Activated CD8-positive, alpha-beta memory T cell treated with anti-CD3 and anti-CD28 coated beads, Interleukin-2, amount 10 ng/mL, durations not matched to agents 7 days and 5 days (primary cell): ENCODE measurements at regions not wholly inside any gene's neighbourhood (a gene's known extent, or its start where the extent isn't known, plus 50 kb on each side); places are given as distances from the start of the nearest gene placed in this dataset.

Experiments used
- ATAC-seq: fragments of 150-1000 bp; cut with Tn5 transposase; one replicate; pipeline ENCODE4 v1.10.0; 2021; ENCODE audit warnings: moderate library complexity
- CTCF ChIA-PET: fragments of 350-600 bp; sonication (Branson Sonifier 250); formaldehyde crosslinking; loops from one replicate; lab custom pipeline; 2021; ENCODE audit warnings: antibody characterized with exemption; lab: Charles Lee
- DNase-seq: peaks from one replicate; pipeline ENCODE4 v3.0.0-alpha.2; 2020
- H3K27ac Mint-ChIP-seq: one replicate; pipeline ENCODE4 v1.8.0; 2021; ENCODE audit warnings: mild to moderate bottlenecking, mixed read lengths
- H3K27me3 Mint-ChIP-seq: one replicate; pipeline ENCODE4 v1.8.0; 2021; ENCODE audit warnings: mixed read lengths
- H3K36me3 Mint-ChIP-seq: one replicate; pipeline ENCODE4 v1.8.0; 2021; ENCODE audit warnings: mild to moderate bottlenecking, mixed read lengths
- H3K4me1 Mint-ChIP-seq: one replicate; pipeline ENCODE4 v1.8.0; 2021; ENCODE audit warnings: mixed read lengths
- H3K4me3 Mint-ChIP-seq: one replicate; pipeline ENCODE4 v1.8.0; 2021; ENCODE audit warnings: mild to moderate bottlenecking, moderate library complexity, mixed read lengths
- H3K9me3 Mint-ChIP-seq: one replicate; pipeline ENCODE4 v1.8.0; 2022; ENCODE audit warnings: low read depth, mixed read lengths

GRCh38 chr1:209443361-209443931 is 140.1 kb upstream of the CAMK1G start:
- Mint-ChIP-seq H3K4me1 (no peaks in the 10 kb centered on the region), H3K9me3 (no peaks in the 10 kb centered on the region), H3K27ac (no peak overlapping the region), H3K27me3 (peaks cover 13% of the 10 kb centered on the region), H3K36me3 (no peaks in the 10 kb centered on the region), H3K4me3 (no peak overlapping the region)
- no peak for DNase-seq
- CTCF ChIA-PET: no interaction called here
- no peak for ATAC-seq

DNA sequence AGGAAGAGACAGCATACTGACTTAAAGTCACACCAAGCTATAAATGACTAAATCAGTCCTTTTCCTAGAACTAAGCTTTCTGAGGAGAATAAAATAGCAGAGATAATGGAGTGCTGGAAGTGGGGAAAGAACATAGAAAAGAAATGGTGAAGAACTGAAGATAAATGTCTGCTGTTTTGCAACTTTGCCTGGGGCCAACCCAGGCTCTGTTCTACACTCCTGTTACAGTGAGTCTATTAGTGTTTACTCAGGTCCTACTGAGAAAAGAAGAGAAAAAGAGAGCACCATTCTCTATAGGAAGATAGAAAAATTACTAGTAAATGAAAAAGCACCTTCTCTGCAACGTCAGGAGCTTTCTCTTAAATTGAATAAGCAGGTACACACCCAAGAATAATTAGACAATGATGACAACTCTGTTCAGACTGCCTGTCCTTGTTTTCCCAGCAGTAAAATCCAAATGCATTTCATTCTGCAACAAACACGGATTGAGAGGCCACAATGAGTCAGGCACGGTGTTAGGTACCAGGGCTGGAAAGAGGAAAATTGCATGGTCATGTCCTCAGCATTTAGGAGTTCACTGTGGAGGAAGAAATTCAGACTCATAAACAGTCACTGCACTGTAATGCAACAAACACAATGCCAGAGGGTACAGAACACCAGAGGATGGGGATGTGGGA is 139.4 kb upstream of the CAMK1G start:
- CTCF ChIA-PET: no interaction called here
- Mint-ChIP-seq H3K4me1 (no peaks in the 10 kb centered on the region), H3K27ac (no peak overlapping the region), H3K4me3 (no peak overlapping the region), H3K36me3 (no peaks in the 10 kb centered on the region), H3K27me3 (peaks cover 8% of the 10 kb centered on the region), H3K9me3 (no peaks in the 10 kb centered on the region)
- DNase-seq (no peak), ATAC-seq (no peak)

- Mint-ChIP-seq H3K27ac (no peak overlapping the region), H3K4me1 (no peaks in the 10 kb centered on the region), H3K27me3 (peaks cover 5% of the 10 kb centered on the region), H3K9me3 (no peaks in the 10 kb centered on the region), H3K36me3 (no peaks in the 10 kb centered on the region), H3K4me3 (no peak overlapping the region)
- CTCF ChIA-PET: no interaction called here
- ATAC-seq: no peak
- no peak for DNase-seq
Observed at GRCh38 chr1:209444961-209445360, 138.6 kb upstream of the CAMK1G start.

DNA sequence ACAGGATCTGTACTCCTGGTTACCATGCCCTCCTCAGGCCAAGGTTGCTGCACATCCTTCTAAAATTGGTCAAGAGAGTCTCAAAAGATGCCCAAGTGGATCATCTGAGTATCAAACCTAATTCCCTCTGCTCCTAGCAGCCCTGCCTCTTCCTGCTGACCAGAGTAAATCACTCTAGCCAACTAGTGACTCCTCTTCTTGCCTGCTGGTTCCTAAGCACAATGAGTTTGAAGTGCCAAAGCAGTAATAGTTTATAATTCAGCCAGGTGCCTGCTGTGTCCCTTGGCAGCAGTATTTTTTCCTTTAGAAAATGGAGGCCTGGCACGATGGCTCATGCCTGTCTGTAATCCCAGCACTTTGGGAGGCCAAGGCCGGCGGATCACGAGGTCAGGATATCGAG is 137.9 kb upstream of the CAMK1G start:
- Mint-ChIP-seq H3K9me3 (no peaks in the 10 kb centered on the region), H3K27ac (no peak overlapping the region), H3K27me3 (peaks cover 4% of the 10 kb centered on the region), H3K4me3 (no peak overlapping the region), H3K36me3 (no peaks in the 10 kb centered on the region), H3K4me1 (no peaks in the 10 kb centered on the region)
- DNase-seq: no peak
- CTCF ChIA-PET: no interaction called here
- ATAC-seq: no peak

GRCh38 chr1:209446356-209446755 is 137.2 kb upstream of the CAMK1G start:
- Mint-ChIP-seq H3K4me3 (no peak overlapping the region), H3K27ac (no peak overlapping the region), H3K9me3 (no peaks in the 10 kb centered on the region), H3K4me1 (no peaks in the 10 kb centered on the region), H3K36me3 (no peaks in the 10 kb centered on the region), H3K27me3 (no peaks in the 10 kb centered on the region)
- ATAC-seq: no peak
- no peak for DNase-seq
- CTCF ChIA-PET: no interaction called here

DNA sequence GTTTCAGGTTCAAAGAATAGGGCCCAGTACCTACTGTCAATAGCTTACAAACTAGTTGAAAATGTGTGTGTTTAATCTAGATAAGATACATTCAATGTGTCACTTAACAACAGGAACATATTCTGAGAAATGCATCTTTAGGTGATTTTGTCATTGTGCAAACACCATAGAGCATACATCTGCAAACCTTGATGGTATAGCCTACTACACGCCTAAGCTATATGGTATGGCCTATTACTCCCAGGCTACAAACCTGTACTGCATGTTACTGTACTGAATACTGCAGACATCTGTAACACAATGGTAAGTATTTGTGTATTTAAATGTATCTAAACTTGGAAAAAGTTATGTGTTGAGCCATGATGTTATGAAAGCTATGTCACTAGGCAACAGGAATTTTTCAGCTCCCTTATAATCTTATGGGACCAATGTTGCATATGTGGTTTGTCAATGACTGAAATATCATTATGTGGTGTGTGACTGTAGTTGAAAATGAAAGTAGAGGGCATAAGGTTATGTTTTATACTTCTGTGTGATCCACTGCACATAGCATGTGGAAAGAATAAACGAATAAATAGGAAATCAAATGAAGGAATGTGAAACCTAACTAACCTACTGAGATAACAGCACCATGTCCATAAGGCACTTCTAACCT is 129.0 kb upstream of the CAMK1G start:
- ATAC-seq: no peak
- CTCF ChIA-PET: no interaction called here
- no peak for DNase-seq
- no peaks in the 10 kb centered on the region for H3K36me3 Mint-ChIP-seq
- H3K9me3 Mint-ChIP-seq: no peaks in the 10 kb centered on the region
- H3K27ac Mint-ChIP-seq: no peak overlapping the region
- no peak overlapping the region for H3K4me3 Mint-ChIP-seq
- H3K4me1 Mint-ChIP-seq: no peaks in the 10 kb centered on the region
- H3K27me3 Mint-ChIP-seq: peaks cover 15% of the 10 kb centered on the region

GRCh38 chr1:209455145-209455544 is 128.4 kb upstream of the CAMK1G start:
- Mint-ChIP-seq H3K4me3 (no peak overlapping the region), H3K4me1 (no peaks in the 10 kb centered on the region), H3K27me3 (peaks cover 15% of the 10 kb centered on the region), H3K36me3 (no peaks in the 10 kb centered on the region), H3K9me3 (no peaks in the 10 kb centered on the region), H3K27ac (no peak overlapping the region)
- ATAC-seq: no peak
- DNase-seq: no peak
- CTCF ChIA-PET: no interaction called here

DNA sequence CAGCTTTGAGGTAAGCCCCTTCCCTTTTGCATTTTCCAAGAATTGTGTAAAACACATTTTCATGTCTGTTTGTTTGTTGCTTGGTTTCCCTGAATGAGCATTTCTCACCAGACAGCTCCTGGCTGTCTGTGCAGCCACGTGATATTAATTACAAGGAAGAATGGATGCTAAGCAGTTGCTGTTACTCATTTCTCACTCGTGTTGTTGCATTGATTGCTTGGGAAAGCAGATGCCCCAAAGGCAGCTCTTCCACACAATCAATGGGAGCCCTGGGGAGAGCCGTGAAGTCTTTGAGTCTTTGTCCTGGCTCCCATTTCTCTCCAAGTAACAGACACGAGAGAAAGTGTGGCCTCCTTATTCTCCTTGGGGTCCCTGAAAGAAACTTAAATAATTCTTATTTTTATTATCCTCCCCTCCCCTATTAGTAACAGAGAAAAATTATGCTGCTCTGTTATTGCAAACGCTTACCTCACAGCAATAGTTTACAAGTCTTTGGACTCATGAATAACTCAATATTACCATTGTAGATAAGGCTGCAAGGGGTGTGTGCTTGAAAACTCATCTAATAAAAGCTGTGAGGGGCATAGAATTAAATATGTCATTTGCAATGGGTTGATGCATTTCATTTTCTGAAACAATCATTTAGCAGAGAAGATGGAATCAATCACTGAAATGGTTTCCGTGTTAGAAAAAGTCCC is 127.7 kb upstream of the CAMK1G start:
- no peak overlapping the region for H3K27ac Mint-ChIP-seq
- H3K9me3 Mint-ChIP-seq: no peaks in the 10 kb centered on the region
- H3K27me3 Mint-ChIP-seq: peaks cover 15% of the 10 kb centered on the region
- no peaks in the 10 kb centered on the region for H3K36me3 Mint-ChIP-seq
- CTCF ChIA-PET: no interaction called here
- no peaks in the 10 kb centered on the region for H3K4me1 Mint-ChIP-seq
- no peak overlapping the region for H3K4me3 Mint-ChIP-seq
- DNase-seq (no peak), ATAC-seq (no peak)

DNA sequence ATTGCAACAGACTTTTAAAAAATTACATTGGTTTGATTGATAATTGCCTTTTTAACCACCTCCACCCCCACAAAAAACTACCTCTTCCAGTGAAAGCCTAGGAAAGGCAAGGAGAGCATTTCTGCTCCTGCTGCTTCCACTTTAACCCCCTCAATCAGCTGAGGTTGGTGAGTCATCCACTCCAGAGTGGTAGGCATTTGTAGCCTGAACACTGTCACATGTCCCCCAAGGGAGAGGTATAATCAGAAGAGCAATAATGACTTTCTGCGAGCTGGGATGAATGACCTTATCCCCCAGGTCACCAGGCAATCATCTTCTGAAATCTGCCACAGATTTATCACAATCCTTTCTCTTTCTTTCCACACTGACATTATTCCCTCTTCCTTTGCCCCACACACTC is 126.6 kb upstream of the CAMK1G start:
- ATAC-seq (no peak), DNase-seq (no peak)
- H3K4me1 Mint-ChIP-seq: no peaks in the 10 kb centered on the region
- H3K4me3 Mint-ChIP-seq: no peak overlapping the region
- no peak overlapping the region for H3K27ac Mint-ChIP-seq
- H3K27me3 Mint-ChIP-seq: peaks cover 15% of the 10 kb centered on the region
- H3K9me3 Mint-ChIP-seq: no peaks in the 10 kb centered on the region
- CTCF ChIA-PET: no interaction called here
- no peaks in the 10 kb centered on the region for H3K36me3 Mint-ChIP-seq

DNA sequence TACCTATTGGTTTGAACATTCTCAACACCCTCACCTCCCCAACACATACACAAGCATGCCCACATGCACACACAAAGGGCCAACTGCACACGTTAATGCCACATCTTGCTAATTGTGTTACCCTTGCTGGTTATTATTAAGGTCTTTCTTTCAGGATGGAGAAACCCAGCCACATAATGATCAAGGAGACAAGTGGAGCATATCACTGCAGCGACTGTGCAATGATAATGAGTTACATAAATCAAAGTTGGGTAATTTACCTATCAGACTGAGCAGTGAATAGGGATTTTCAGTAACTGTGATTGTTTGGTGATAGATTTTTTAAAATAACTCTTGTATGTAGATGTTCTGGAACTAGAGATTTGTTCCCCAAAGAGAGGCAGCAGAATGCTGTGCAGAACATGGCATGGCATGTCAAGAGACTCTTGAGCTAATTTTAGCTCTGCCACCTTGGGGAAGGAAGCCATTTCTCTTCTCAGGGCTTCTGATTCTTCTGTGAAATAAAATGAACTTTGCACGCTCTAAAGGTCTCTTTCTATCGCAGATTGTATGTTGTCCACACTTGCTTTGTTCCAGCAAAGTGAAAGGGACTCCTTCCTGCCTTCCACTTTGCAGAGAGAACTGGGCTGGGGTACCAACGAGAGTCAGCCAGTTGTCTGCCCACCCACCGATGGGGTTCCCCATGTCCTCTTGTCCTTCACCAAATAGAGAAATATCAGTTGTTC is 126.0 kb upstream of the CAMK1G start:
- CTCF ChIA-PET: no interaction called here
- no peaks in the 10 kb centered on the region for H3K36me3 Mint-ChIP-seq
- no peak overlapping the region for H3K4me3 Mint-ChIP-seq
- H3K27me3 Mint-ChIP-seq: peaks cover 17% of the 10 kb centered on the region
- ATAC-seq (no peak), DNase-seq (no peak)
- no peak overlapping the region for H3K27ac Mint-ChIP-seq
- H3K4me1 Mint-ChIP-seq: no peaks in the 10 kb centered on the region
- no peaks in the 10 kb centered on the region for H3K9me3 Mint-ChIP-seq

GRCh38 chr1:209458921-209459320 is 124.6 kb upstream of the CAMK1G start:
- H3K9me3 Mint-ChIP-seq: no peaks in the 10 kb centered on the region
- H3K4me3 Mint-ChIP-seq: no peak overlapping the region
- ATAC-seq: no peak
- no peak for DNase-seq
- no peaks in the 10 kb centered on the region for H3K36me3 Mint-ChIP-seq
- H3K27ac Mint-ChIP-seq: no peak overlapping the region
- H3K4me1 Mint-ChIP-seq: no peaks in the 10 kb centered on the region
- CTCF ChIA-PET: no interaction called here
- H3K27me3 Mint-ChIP-seq: peaks cover 20% of the 10 kb centered on the region

- peaks cover 23% of the 10 kb centered on the region for H3K27me3 Mint-ChIP-seq
- no peak for ATAC-seq
- DNase-seq: no peak
- no peak overlapping the region for H3K27ac Mint-ChIP-seq
- H3K4me3 Mint-ChIP-seq: no peak overlapping the region
- H3K4me1 Mint-ChIP-seq: no peaks in the 10 kb centered on the region
- CTCF ChIA-PET: no interaction called here
- no peaks in the 10 kb centered on the region for H3K9me3 Mint-ChIP-seq
- no peaks in the 10 kb centered on the region for H3K36me3 Mint-ChIP-seq
Observed at GRCh38 chr1:209461168-209461567, 122.3 kb upstream of the CAMK1G start.

- Mint-ChIP-seq H3K27ac (no peak overlapping the region), H3K27me3 (peaks cover 21% of the 10 kb centered on the region), H3K4me3 (no peak overlapping the region), H3K9me3 (no peaks in the 10 kb centered on the region), H3K36me3 (no peaks in the 10 kb centered on the region), H3K4me1 (no peaks in the 10 kb centered on the region)
- DNase-seq: no peak
- ATAC-seq: no peak
- CTCF ChIA-PET: no interaction called here
Observed at GRCh38 chr1:209462433-209462832, 121.1 kb upstream of the CAMK1G start.
